RWPE1 (cell line): ENCODE measurements at regions not wholly inside any gene's neighbourhood (a gene's known extent, or its start where the extent isn't known, plus 50 kb on each side); places are given as distances from the start of the nearest gene placed in this dataset.
"Not testable (repeated sequence)": the region's sequence is repeated elsewhere in the genome, so short reads cannot be mapped to it uniquely, and the experiment has no call there.

Experiments
- CTCF ChIA-PET: fragments of 350-600 bp; sonication (Branson Sonifier 250); formaldehyde crosslinking; extraction: SDS; loops from one replicate; lab custom pipeline; 2021; lab: Yijun Ruan, JAX
- POLR2A ChIA-PET: fragments of 400-600 bp; formaldehyde crosslinking; extraction: SDS; loops from one replicate; lab custom pipeline; 2020; ENCODE audit warnings: antibody characterized with exemption; ENCODE audit not compliant: low non-redundant PET; lab: Yijun Ruan, JAX
- DNase-seq: peaks from one replicate; pipeline ENCODE4 v3.0.0; 2012; ENCODE audit warnings: low spot score
- H3K27ac ChIP-seq: fragments of 450-650 bp; 2 replicates; pipeline ENCODE4 v1.5.1; 2017
- CTCF ChIP-seq: fragments of 450-650 bp; conservative IDR thresholded peaks from 2 replicates; pipeline ENCODE4 v1.5.1; 2017; ENCODE audit warnings: low read depth, mild to moderate bottlenecking

GRCh38 chr18:30150586-30151250 lies 891.8 kb downstream of the DSC3 start:
- no peak for DNase-seq
- ChIA-PET CTCF (interaction anchor here (0.6 kb wide), 1 partner anchor 8 kb away, joined by 4 read pairs; no protein-coding TSS in a partner anchor), POLR2A (no interaction called here)
- no peak overlapping the region for H3K27ac ChIP-seq
- TF ChIP-seq CTCF, result no peak

- TF ChIP-seq CTCF, result no peak
- ChIA-PET CTCF (no interaction called here), POLR2A (no interaction called here)
- H3K27ac ChIP-seq, result no peak overlapping the region
- DNase-seq, result no peak
Observed at GRCh38 chr18:30149585-30149984, 893.0 kb downstream of the DSC3 start.

GRCh38 chr18:30142870-30143269 lies 899.7 kb downstream of the DSC3 start:
- ChIA-PET POLR2A (no interaction called here), CTCF (interaction anchor here (0.8 kb wide), 1 partner anchor 8 kb away, joined by 4 read pairs; no protein-coding TSS in a partner anchor)
- no peak for DNase-seq
- TF ChIP-seq CTCF, result no peak
- H3K27ac ChIP-seq, result no peak overlapping the region

GRCh38 chr18:30142248-30142647 lies 900.3 kb downstream of the DSC3 start:
- POLR2A ChIA-PET, result no interaction called here
- no peak overlapping the region for H3K27ac ChIP-seq
- TF ChIP-seq CTCF, result no peak
- no peak for DNase-seq
- CTCF ChIA-PET, result interaction anchor here (0.8 kb wide), 1 partner anchor 9 kb away, joined by 4 read pairs; no protein-coding TSS in a partner anchor

- POLR2A ChIA-PET, DNase-seq, CTCF ChIA-PET, H3K27ac ChIP-seq: not testable (repeated sequence)
Observed at GRCh38 chr18:30141506-30141905, 901.0 kb downstream of the DSC3 start.

- ChIA-PET CTCF (no interaction called here), POLR2A (no interaction called here)
- no peak overlapping the region for H3K27ac ChIP-seq
- no peak for DNase-seq
- no peak for TF ChIP-seq CTCF
Observed at GRCh38 chr18:30139631-30140287, 902.8 kb downstream of the DSC3 start.

GRCh38 chr18:30135938-30136337 lies 906.6 kb downstream of the DSC3 start:
- no peak for DNase-seq

More at GRCh38 chr18:30135938-30136337, 906.6 kb downstream of the DSC3 start:
- ChIA-PET CTCF (interaction anchor here (0.7 kb wide), 1 partner anchor 131 kb away, joined by 3 read pairs; no protein-coding TSS in a partner anchor), POLR2A (no interaction called here)
- TF ChIP-seq CTCF, result no peak
- no peak overlapping the region for H3K27ac ChIP-seq
